ENCODE measurements at regions not wholly inside any gene's neighbourhood (a gene's known extent, or its start where the extent isn't known, plus 50 kb on each side); places are given as distances from the start of the nearest gene placed in this dataset.

- Histone ChIP-seq H3K4me1 (ENCODE audit: control insufficient read depth in 1 of 2, insufficient read depth in 2 of 2, low read length in 2 of 2) (no peaks in the 10 kb centered on the region), H3K36me3 (replicated peaks in 1 of 2; ENCODE audit: control insufficient read depth in 1 of 2, insufficient read depth in 2 of 2, low read length in 2 of 2) (no peaks in the 10 kb centered on the region), H2AFZ (ENCODE audit: insufficient read depth, low read depth, low read length, poor library complexity, severe bottlenecking) (no peak overlapping the region), H3K4me3 (replicated peaks in 1 of 3; ENCODE audit: low read depth in 2 of 3, low read length in 3 of 3) (no peak overlapping the region), H3K9ac (ENCODE audit: insufficient read depth, low read length, poor library complexity, severe bottlenecking) (no peak overlapping the region), H3K27ac (ENCODE audit: low read depth in 1 of 2, low read length in 2 of 2) (no peak overlapping the region), H4K20me1 (ENCODE audit: insufficient read depth, low read length) (no peaks in the 10 kb centered on the region), H3K79me2 (ENCODE audit: insufficient read depth, low read length) (no peaks in the 10 kb centered on the region), H3K9me3 (replicated peaks in 1 of 2; ENCODE audit: control insufficient read depth in 1 of 2, insufficient read depth in 1 of 2, low read length in 2 of 2) (no peaks in the 10 kb centered on the region), H3K4me2 (replicated peaks; ENCODE audit: extremely low read depth, low read length, poor library complexity, severe bottlenecking) (no peak overlapping the region), H3K27me3 (ENCODE audit: control insufficient read depth in 2 of 2, insufficient read depth in 2 of 2, low read length in 2 of 2) (no peaks in the 10 kb centered on the region)
- no peak overlapping the region for H3K4me3 Mint-ChIP-seq
- H3K9me3 Mint-ChIP-seq: peaks cover 0 to 6% (median 0%) of the 10 kb centered on the region in 7 donors
- no peak for DNase-seq
- TF ChIP-seq CTCF (IDR thresholded peaks at IDR 0.05): peak; percentile 10
- intact Hi-C loops (cut with micrococcal nuclease): no loop called here
- peaks cover 0 to 2% (median 0%) of the 10 kb centered on the region in 3 donors for H3K27me3 Mint-ChIP-seq (ENCODE audit: low read depth in 3 of 3)
- 44% methylated on average over 4 of the region's 4 CpGs for WGBS (ENCODE audit: insufficient coverage)
- H3K4me1 Mint-ChIP-seq: no peaks in the 10 kb centered on the region
- no peak overlapping the region for H3K27ac Mint-ChIP-seq
- H3K36me3 Mint-ChIP-seq: no peaks in the 10 kb centered on the region
These were observed 259.2 kb downstream of the RFC3 start for GRCh38 chr13:34076943-34077703.

GRCh38 chr13:34078334-34078999 is 260.5 kb downstream of the RFC3 start:
- H3K4me3 Mint-ChIP-seq: no peak overlapping the region
- TF ChIP-seq CTCF (IDR thresholded peaks at IDR 0.05): no peak

More at GRCh38 chr13:34078334-34078999, 260.5 kb downstream of the RFC3 start:
- DNase-seq: no peak
- Mint-ChIP-seq H3K27me3 (ENCODE audit: low read depth in 3 of 3) (no peaks in the 10 kb centered on the region), H3K27ac (no peak overlapping the region), H3K9me3 (peaks cover 0 to 7% (median 0%) of the 10 kb centered on the region in 7 donors), H3K4me1 (no peaks in the 10 kb centered on the region), H3K36me3 (no peaks in the 10 kb centered on the region)
- Histone ChIP-seq H3K27me3 (ENCODE audit: control insufficient read depth in 2 of 2, insufficient read depth in 2 of 2, low read length in 2 of 2) (no peaks in the 10 kb centered on the region), H2AFZ (ENCODE audit: insufficient read depth, low read depth, low read length, poor library complexity, severe bottlenecking) (no peak overlapping the region), H3K4me2 (replicated peaks; ENCODE audit: extremely low read depth, low read length, poor library complexity, severe bottlenecking) (no peak overlapping the region), H3K79me2 (ENCODE audit: insufficient read depth, low read length) (no peaks in the 10 kb centered on the region), H4K20me1 (ENCODE audit: insufficient read depth, low read length) (no peaks in the 10 kb centered on the region), H3K9ac (ENCODE audit: insufficient read depth, low read length, poor library complexity, severe bottlenecking) (no peak overlapping the region), H3K4me3 (replicated peaks in 1 of 3; ENCODE audit: low read depth in 2 of 3, low read length in 3 of 3) (no peak overlapping the region), H3K9me3 (replicated peaks in 1 of 2; ENCODE audit: control insufficient read depth in 1 of 2, insufficient read depth in 1 of 2, low read length in 2 of 2) (no peaks in the 10 kb centered on the region), H3K4me1 (ENCODE audit: control insufficient read depth in 1 of 2, insufficient read depth in 2 of 2, low read length in 2 of 2) (no peaks in the 10 kb centered on the region), H3K36me3 (replicated peaks in 1 of 2; ENCODE audit: control insufficient read depth in 1 of 2, insufficient read depth in 2 of 2, low read length in 2 of 2) (no peaks in the 10 kb centered on the region), H3K27ac (ENCODE audit: low read depth in 1 of 2, low read length in 2 of 2) (no peak overlapping the region)
- 83% methylated on average over 1 of the region's 2 CpGs for whole genome bisulfite sequencing (ENCODE audit: insufficient coverage)
- intact Hi-C loops (cut with micrococcal nuclease): no loop called here
